NB4 (cell line): ENCODE measurements at regions not wholly inside any gene's neighbourhood (a gene's known extent, or its start where the extent isn't known, plus 50 kb on each side); places are given as distances from the start of the nearest gene placed in this dataset.

Experiments
- DNase-seq: peaks from one replicate; pipeline ENCODE4 v3.0.0; 2010; ENCODE audit warnings: low read depth
- H3K4me3 ChIP-seq: one replicate; pipeline ENCODE4 v1.5.1; 2011; ENCODE audit warnings: mild to moderate bottlenecking, low read depth, low read length, moderate library complexity
- MYC ChIP-seq: IDR thresholded peaks from 2 replicates; pipeline ENCODE4 v1.6.1; 2011; ENCODE audit warnings: low read depth, low read length
- POLR2A ChIP-seq: IDR thresholded peaks from 2 replicates; pipeline ENCODE4 v1.6.1; 2011; ENCODE audit warnings: mild to moderate bottlenecking; ENCODE audit not compliant: insufficient read length; ENCODE audit errors: extremely low read depth
- TF ChIP-seq, protein P1 (sequence below): IDR thresholded peaks from one replicate; pipeline ENCODE4 v1.5.1; 2012; ENCODE audit warnings: low read depth, low read length
- TF ChIP-seq, protein P2 (sequence below): IDR thresholded peaks from 2 replicates; pipeline ENCODE4 v1.6.1; 2011; ENCODE audit warnings: low read depth, low read length

DNA sequence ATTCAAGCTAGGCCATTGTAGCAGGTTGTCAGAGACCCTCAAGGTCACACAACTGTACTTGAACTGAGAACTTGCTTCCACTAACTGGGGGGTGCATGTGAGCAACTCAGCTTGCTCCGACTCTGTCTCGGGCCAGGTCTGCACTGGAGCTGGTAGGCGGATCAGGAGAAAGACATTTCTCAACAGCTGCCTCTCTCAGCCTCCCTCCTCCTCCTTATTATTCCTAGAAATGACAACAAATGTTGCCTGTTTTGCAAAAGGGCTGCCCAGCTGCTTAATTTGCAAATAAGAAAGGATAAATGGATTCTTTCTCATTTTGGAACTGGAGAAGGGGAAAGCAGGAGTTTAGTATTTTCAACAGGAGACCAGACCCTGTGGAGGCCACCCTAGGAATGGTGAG, 140.5 kb downstream of the RHOU start:
- no peak for DNase-seq
- no peak overlapping the region for H3K4me3 ChIP-seq
- TF ChIP-seq, protein P1, sequence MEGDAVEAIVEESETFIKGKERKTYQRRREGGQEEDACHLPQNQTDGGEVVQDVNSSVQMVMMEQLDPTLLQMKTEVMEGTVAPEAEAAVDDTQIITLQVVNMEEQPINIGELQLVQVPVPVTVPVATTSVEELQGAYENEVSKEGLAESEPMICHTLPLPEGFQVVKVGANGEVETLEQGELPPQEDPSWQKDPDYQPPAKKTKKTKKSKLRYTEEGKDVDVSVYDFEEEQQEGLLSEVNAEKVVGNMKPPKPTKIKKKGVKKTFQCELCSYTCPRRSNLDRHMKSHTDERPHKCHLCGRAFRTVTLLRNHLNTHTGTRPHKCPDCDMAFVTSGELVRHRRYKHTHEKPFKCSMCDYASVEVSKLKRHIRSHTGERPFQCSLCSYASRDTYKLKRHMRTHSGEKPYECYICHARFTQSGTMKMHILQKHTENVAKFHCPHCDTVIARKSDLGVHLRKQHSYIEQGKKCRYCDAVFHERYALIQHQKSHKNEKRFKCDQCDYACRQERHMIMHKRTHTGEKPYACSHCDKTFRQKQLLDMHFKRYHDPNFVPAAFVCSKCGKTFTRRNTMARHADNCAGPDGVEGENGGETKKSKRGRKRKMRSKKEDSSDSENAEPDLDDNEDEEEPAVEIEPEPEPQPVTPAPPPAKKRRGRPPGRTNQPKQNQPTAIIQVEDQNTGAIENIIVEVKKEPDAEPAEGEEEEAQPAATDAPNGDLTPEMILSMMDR: no peak
- TF ChIP-seq, protein P2, sequence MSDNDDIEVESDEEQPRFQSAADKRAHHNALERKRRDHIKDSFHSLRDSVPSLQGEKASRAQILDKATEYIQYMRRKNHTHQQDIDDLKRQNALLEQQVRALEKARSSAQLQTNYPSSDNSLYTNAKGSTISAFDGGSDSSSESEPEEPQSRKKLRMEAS: no peak
- TF ChIP-seq MYC: no peak
- TF ChIP-seq POLR2A: no peak

DNA sequence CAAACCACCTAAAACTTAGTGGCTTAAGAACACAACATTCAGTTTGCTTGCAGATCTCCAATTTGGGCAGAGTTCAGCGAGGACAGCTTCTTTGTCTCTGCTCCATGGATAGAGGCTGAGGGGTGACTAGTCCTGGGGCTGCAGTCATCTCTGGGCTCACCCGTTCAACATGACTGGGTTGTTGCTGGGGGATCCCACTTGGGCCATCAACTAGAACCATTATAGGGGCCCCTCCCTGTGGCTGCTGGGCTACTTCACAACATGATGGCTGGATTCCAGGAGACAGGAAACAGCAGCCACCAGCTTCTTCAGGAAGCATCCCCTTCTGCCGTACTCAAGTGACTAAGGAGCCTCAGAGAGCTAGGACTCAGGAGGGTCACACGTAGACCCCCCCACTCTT, 140.9 kb downstream of the RHOU start:
- TF ChIP-seq MYC: no peak
- no peak for TF ChIP-seq POLR2A
- TF ChIP-seq, protein P1: no peak
- TF ChIP-seq, protein P2: no peak
- H3K4me3 ChIP-seq: no peak overlapping the region
- DNase-seq: no peak

DNA sequence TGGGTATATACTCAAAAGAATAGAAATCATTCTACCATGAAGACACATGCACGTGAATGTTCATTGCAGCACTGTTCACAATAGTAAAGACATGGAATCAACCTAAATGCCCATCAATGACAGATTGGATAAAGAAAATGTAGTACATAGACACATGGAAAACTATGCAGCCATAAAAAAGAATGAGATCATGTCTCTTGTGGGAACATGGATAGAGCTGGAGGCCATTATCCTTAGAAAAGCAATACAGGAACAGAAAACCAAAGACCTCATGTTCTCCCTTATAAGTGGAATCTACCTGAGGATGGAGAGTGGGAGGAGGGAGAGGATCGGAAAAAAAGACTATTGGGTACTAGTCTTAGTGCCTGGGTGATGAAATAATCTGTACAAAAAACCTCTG, 143.9 kb downstream of the RHOU start:
- TF ChIP-seq POLR2A (no peak), MYC (no peak)
- TF ChIP-seq, protein P1: no peak
- TF ChIP-seq, protein P2: no peak
- no peak for DNase-seq
- no peak overlapping the region for H3K4me3 ChIP-seq

DNA sequence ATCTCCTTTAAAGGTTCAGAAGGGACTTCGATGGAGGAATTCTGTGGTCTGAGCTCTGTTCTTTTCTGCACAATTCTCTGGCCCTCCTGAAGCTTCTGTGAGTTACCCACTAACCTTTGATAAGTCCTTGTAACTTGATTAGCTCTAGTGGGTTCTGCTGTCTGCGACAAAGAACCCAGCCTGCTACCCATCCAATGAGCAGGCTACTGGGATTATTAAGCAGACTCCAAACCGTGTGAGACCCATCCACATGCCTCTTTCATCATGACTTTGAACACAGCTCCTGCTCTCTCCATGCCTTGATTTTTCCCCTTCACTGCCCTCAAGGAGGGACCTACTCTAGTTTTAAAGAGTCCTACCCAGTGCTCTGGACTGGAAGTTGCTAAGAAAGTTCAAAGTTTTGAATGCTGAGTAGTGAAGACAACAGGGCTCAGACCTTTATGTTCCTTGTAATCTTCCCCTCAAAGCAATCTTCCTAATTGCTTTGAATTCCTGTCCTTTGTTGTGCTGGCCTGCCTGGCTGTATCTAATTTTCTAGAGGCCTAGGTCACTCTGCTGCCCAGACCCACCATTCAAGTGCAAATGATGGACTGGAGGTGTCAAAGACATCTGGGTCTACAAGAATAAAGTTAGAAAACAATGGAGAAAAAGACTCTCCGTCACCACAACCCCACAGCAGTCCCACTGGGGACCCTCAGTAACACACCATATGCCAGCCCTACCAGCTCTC, 146.9 kb downstream of the RHOU start:
- no peak overlapping the region for H3K4me3 ChIP-seq
- TF ChIP-seq, protein P2: no peak
- TF ChIP-seq, protein P1: no peak
- TF ChIP-seq POLR2A (no peak), MYC (no peak)
- no peak for DNase-seq

DNA sequence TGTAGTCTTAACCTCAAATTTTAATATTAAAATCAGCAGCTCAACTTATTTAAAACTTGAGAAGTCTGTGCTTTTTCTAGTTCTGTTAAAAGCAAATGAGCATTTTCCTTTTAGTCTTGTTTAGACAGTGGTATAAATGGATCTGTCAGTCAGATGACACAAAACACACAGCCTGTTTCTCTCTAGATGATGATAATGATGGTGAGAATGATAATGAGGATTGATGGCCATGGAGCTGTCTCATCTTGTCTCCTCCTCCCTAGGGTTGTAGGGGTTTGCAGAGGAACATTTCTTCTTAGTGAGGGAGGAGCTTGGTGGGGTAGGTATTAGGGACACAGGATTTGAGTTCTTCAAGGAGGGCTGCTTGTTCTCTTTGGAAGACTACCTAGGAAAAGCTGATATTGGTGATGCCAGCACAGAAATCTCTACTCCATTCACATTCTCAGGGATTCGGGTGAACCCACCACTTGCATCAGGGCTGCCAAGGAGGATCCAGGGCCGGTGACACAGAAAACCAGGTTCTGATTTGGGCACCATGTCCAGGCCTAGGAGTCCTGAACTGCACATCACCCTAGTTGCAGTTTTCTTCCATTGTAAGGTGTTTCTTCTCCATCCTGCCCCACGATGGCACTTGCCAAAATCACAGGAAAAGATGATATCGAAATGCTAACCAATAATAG, 147.6 kb downstream of the RHOU start:
- H3K4me3 ChIP-seq: no peak overlapping the region
- no peak for DNase-seq
- TF ChIP-seq MYC (no peak), POLR2A (no peak)
- TF ChIP-seq, protein P2: no peak

DNA sequence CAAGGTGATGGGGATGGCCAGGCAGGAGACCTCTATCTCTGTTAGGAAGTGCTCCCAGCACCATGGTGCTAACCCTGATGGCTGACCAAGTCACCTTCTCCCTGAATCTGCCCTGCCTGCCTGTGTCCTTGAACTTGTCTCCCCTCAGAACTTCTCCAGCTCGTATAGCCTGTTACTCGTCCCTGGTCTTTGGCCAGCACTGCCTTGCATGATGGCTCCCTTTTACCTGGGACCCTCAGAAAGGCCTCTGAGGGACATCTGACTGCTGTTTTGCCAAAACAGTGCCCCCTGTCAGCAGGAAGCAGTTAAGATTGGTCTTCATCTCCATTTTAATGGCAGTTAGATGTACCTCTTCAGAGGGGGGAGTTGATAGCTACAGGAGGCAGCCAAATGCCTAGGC, 148.3 kb downstream of the RHOU start:
- TF ChIP-seq, protein P1: no peak
- TF ChIP-seq POLR2A (no peak), MYC (no peak)
- DNase-seq: no peak

More for the DNA sequence above, 148.3 kb downstream of the RHOU start:
- no peak overlapping the region for H3K4me3 ChIP-seq
